ENCODE measurements at regions not wholly inside any gene's neighbourhood (a gene's known extent, or its start where the extent isn't known, plus 50 kb on each side); places are given as distances from the start of the nearest gene placed in this dataset.
A peak's percentile ranks its signal among the peaks of the same experiment; 100 is the strongest.
"Not testable (repeated sequence)": the region's sequence is repeated elsewhere in the genome, so short reads cannot be mapped to it uniquely, and the experiment has no call there.

- Histone ChIP-seq H3K4me3 (no peak overlapping the region), H3K27me3 (no peaks in the 10 kb centered on the region), H3K9me3 (no peaks in the 10 kb centered on the region), H3K4me1 (peaks cover 4% of the 10 kb centered on the region), H3K27ac (no peak overlapping the region), H3K36me3 (no peaks in the 10 kb centered on the region), H3K9ac (ENCODE audit: low read depth in 2 of 2, low read length in 2 of 2) (no peak overlapping the region)
- TF ChIP-seq CTCF (IDR thresholded peaks at IDR 0.05), result no peak
- no peak for DNase-seq
- intact Hi-C loops (cut with DNase I), result no loop called here
Observed at GRCh38 chr4:134624365-134624764, 422.8 kb upstream of the PABPC4L start.

DNA sequence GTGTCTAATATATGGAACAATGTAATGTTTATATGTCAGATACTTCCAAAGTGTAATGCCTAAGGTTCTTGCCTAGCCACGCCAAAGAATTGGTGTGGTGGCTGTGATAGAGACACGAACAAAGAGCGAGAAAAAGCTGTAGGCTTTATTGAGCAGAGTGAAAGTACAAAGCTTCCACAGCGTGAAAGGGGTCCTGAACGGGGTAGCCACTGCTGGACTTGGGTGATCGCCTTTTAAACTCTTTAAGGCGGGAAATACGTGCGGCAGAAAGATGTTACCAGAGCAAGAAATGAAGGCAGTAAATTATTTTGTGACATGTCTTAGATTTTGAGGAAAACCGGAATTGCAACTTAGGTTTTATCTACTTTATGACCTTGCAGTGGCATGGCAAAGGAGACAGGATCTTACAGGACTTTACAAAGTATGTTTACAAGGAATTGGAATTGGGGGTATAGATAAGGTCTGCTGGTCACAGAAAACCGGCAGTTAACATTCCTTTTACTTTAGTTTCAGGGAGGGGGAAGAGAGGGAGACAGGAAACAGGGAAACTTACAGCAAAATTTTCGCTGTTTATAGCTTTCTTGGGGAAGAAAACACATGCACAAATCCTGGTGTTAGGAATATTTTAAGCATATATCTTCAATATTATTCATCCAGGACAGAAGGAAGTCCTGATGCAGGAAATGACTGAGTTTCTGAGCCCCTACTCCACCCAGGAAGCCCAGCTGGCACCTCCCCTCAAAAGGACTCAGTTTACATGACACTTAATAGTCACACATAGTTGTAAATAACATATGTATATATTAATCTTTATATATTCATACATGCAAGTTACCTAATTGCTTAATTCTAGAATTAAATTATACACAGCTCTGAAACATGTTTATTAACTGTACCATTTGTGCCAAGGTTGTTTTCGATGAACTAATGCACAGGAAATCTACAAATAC is 421.3 kb upstream of the PABPC4L start:
- intact Hi-C loops (cut with DNase I), result not testable (repeated sequence)
- DNase-seq, result peak; percentile 24

GRCh38 chr4:134622199-134622598 is 420.6 kb upstream of the PABPC4L start:
- no peak overlapping the region for H3K4me3 ChIP-seq
- intact Hi-C loops (cut with DNase I), result no loop called here
- H3K36me3 ChIP-seq, result no peaks in the 10 kb centered on the region
- peaks cover 4% of the 10 kb centered on the region for H3K4me1 ChIP-seq
- H3K27me3 ChIP-seq, result no peaks in the 10 kb centered on the region
- TF ChIP-seq CTCF (IDR thresholded peaks at IDR 0.05), result no peak
- peak overlapping the region; percentile 34 for H3K27ac ChIP-seq
- no peaks in the 10 kb centered on the region for H3K9me3 ChIP-seq
- no peak for DNase-seq
- no peak overlapping the region for H3K9ac ChIP-seq (ENCODE audit: low read depth in 2 of 2, low read length in 2 of 2)

More for the DNA sequence above, 421.3 kb upstream of the PABPC4L start:
- H3K27ac ChIP-seq, result peak overlapping the region; percentile 34
- H3K9ac ChIP-seq (ENCODE audit: low read depth in 2 of 2, low read length in 2 of 2); H3K27me3 ChIP-seq; H3K9me3 ChIP-seq; H3K36me3 ChIP-seq; H3K4me1 ChIP-seq; H3K4me3 ChIP-seq: not testable (repeated sequence)

GRCh38 chr4:134621715-134622114 is 420.1 kb upstream of the PABPC4L start:
- peak overlapping the region; percentile 34 for H3K27ac ChIP-seq
- intact Hi-C loops (cut with DNase I), result not testable (repeated sequence)
- DNase-seq, result peak; percentile 45

DNA sequence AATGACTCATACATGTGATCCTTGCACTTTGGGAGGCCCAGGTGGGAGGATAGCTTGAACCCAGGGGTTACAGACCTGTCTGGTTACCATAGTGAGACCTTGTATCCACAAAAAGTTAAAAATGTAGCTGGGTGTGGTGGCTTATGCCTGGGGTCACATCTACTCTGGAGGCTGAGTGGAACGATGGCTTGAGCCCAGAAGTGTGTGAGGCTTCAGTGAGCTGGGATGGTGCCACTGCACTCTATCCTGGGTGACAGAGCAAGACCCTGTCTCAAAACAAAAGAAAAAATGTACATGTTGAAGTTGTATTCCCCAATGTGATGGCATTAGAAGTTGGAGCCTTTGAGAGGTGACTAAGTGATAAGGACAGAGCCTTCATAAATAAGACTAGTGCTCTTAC is 409.4 kb upstream of the PABPC4L start:
- H3K4me1 ChIP-seq, result no peaks in the 10 kb centered on the region
- intact Hi-C loops (cut with DNase I), result no loop called here
- H3K36me3 ChIP-seq, result no peaks in the 10 kb centered on the region
- TF ChIP-seq CTCF (IDR thresholded peaks at IDR 0.05), result no peak
- no peaks in the 10 kb centered on the region for H3K27me3 ChIP-seq
- no peak overlapping the region for H3K27ac ChIP-seq
- no peak overlapping the region for H3K9ac ChIP-seq (ENCODE audit: low read depth in 2 of 2, low read length in 2 of 2)
- H3K9me3 ChIP-seq, result no peaks in the 10 kb centered on the region
- no peak for DNase-seq
- H3K4me3 ChIP-seq, result no peak overlapping the region

More at GRCh38 chr4:134621715-134622114, 420.1 kb upstream of the PABPC4L start:
- H3K9me3 ChIP-seq; H3K4me3 ChIP-seq; H3K36me3 ChIP-seq; H3K9ac ChIP-seq (ENCODE audit: low read depth in 2 of 2, low read length in 2 of 2); H3K4me1 ChIP-seq; H3K27me3 ChIP-seq: not testable (repeated sequence)

GRCh38 chr4:134610172-134610571 is 408.6 kb upstream of the PABPC4L start:
- TF ChIP-seq CTCF (IDR thresholded peaks at IDR 0.05), result no peak
- H3K4me3 ChIP-seq, result no peak overlapping the region
- no peak overlapping the region for H3K9ac ChIP-seq (ENCODE audit: low read depth in 2 of 2, low read length in 2 of 2)
- no peak overlapping the region for H3K27ac ChIP-seq
- DNase-seq, result no peak
- no peaks in the 10 kb centered on the region for H3K27me3 ChIP-seq
- no peaks in the 10 kb centered on the region for H3K9me3 ChIP-seq
- H3K36me3 ChIP-seq, result no peaks in the 10 kb centered on the region
- no peaks in the 10 kb centered on the region for H3K4me1 ChIP-seq
- intact Hi-C loops (cut with DNase I), result no loop called here
